Keratinocyte (primary cell): ENCODE measurements at regions not wholly inside any gene's neighbourhood (a gene's known extent, or its start where the extent isn't known, plus 50 kb on each side); places are given as distances from the start of the nearest gene placed in this dataset.

Experiments
- DNase-seq: peaks from one replicate; pipeline ENCODE4 v3.0.0-alpha.2; 2011; ENCODE audit warnings: low read depth, missing footprints, low spot score
- FAIRE-seq: peaks from 2 replicates; lab custom pipeline; 2011; peaks lifted over from hg19 to GRCh38; lab: Jason Lieb, UNC
- H2AFZ ChIP-seq: 2 replicates; pipeline ENCODE4 v1.6.0; 2012; ENCODE audit warnings: low read length, control low read depth, inconsistent platforms; ENCODE audit not compliant: control insufficient read depth
- H3K27ac ChIP-seq: 2 replicates; pipeline ENCODE4 v1.5.1; 2011; ENCODE audit warnings: low read length; ENCODE audit not compliant: control insufficient read depth, insufficient read depth
- H3K27me3 ChIP-seq: 3 replicates; pipeline ENCODE4 v1.6.0; 2011; ENCODE audit warnings: low read length; ENCODE audit not compliant: control insufficient read depth, insufficient read depth; ENCODE audit errors: extremely low read depth
- H3K36me3 ChIP-seq, 2 experiments: 2 replicates in 1 of 2; 3 replicates in 1 of 2; pipeline ENCODE4 v1.5.1; 2011; ENCODE audit warnings: low read length in 2 of 2, mild to moderate bottlenecking in 1 of 2; ENCODE audit not compliant: control insufficient read depth in 2 of 2, insufficient read depth in 2 of 2; ENCODE audit errors: extremely low read depth in 1 of 2
- H3K4me1 ChIP-seq: 3 replicates; pipeline ENCODE4 v1.5.1; 2011; ENCODE audit warnings: low read length; ENCODE audit not compliant: control insufficient read depth, insufficient read depth; ENCODE audit errors: extremely low read depth
- H3K4me2 ChIP-seq: 3 replicates; pipeline ENCODE4 v1.6.0; 2011; ENCODE audit warnings: low read depth, low read length; ENCODE audit not compliant: control insufficient read depth, insufficient read depth; ENCODE audit errors: extremely low read depth
- H3K4me3 ChIP-seq, 3 experiments: fragments of 200-600 bp in 1 of 3; sonication (generic) in 1 of 3; 2 replicates in 2 of 3; 3 replicates in 1 of 3; pipeline ENCODE4 v1.5.1; 2011 to 2016; ENCODE audit warnings: low read length in 3 of 3, mild to moderate bottlenecking in 3 of 3, control low read depth in 2 of 3, inconsistent platforms in 1 of 3, low read depth in 1 of 3, mixed read lengths in 1 of 3, mixed run types in 1 of 3, moderate library complexity in 1 of 3; ENCODE audit not compliant: control insufficient read depth in 2 of 3, insufficient read depth in 2 of 3; ENCODE audit errors: extremely low read depth in 1 of 3
- H3K79me2 ChIP-seq: 2 replicates; pipeline ENCODE4 v1.6.0; 2012; ENCODE audit warnings: low read length; ENCODE audit not compliant: control insufficient read depth, insufficient read depth
- H3K9ac ChIP-seq: 3 replicates; pipeline ENCODE4 v1.6.0; 2011; ENCODE audit warnings: low read length; ENCODE audit not compliant: control insufficient read depth, insufficient read depth; ENCODE audit errors: extremely low read depth
- H3K9me1 ChIP-seq: 3 replicates; pipeline ENCODE4 v1.6.0; 2011; ENCODE audit warnings: low read length; ENCODE audit not compliant: control insufficient read depth, insufficient read depth; ENCODE audit errors: extremely low read depth
- H3K9me3 ChIP-seq: 2 replicates; pipeline ENCODE4 v1.5.1; 2012; ENCODE audit warnings: low read depth, low read length; ENCODE audit not compliant: control insufficient read depth
- H4K20me1 ChIP-seq: 3 replicates; pipeline ENCODE4 v1.6.0; 2011; ENCODE audit warnings: low read length; ENCODE audit not compliant: control insufficient read depth, insufficient read depth; ENCODE audit errors: extremely low read depth
- CTCF ChIP-seq, 3 experiments: IDR thresholded peaks in 1 of 3; conservative IDR thresholded peaks in 1 of 3; optimal IDR thresholded peaks in 1 of 3; 2 replicates in 2 of 3; 3 replicates in 1 of 3; pipeline versions ENCODE3 to v1.5.1; 2011; ENCODE audit warnings: low read length in 3 of 3, mild to moderate bottlenecking in 3 of 3, moderate library complexity in 2 of 3, control low read depth in 1 of 3, inconsistent platforms in 1 of 3; ENCODE audit not compliant: insufficient read depth in 2 of 3; ENCODE audit errors: extremely low read depth in 1 of 3
- EZH2 ChIP-seq: IDR thresholded peaks from one replicate; pipeline ENCODE4 v1.6.1; 2012; ENCODE audit warnings: inconsistent platforms, mild to moderate bottlenecking, low read length, moderate library complexity
- dilution Hi-C: fragments of 300-500 bp; cut with MboI; formaldehyde crosslinking; loops from one replicate; pipeline ENCODE4 v1.7.0; 2020; ENCODE audit warnings: low sequenced_read_pairs; ENCODE audit not compliant: extremely low pct_ligation_motif_present

GRCh38 chr11:105220121-105220520 lies 80.6 kb upstream of the CARD18 start:
- no peak overlapping the region for H3K4me2 ChIP-seq
- no peaks in the 10 kb centered on the region for H3K79me2 ChIP-seq
- no peaks in the 10 kb centered on the region for H3K36me3 ChIP-seq
- no peak overlapping the region for H3K27ac ChIP-seq
- FAIRE-seq (no peak), DNase-seq (no peak)
- H4K20me1 ChIP-seq = no peaks in the 10 kb centered on the region
- dilution Hi-C loops = no loop called here
- TF ChIP-seq EZH2 (no peak), CTCF (optimal IDR thresholded peaks at IDR 0.05 in 1 of 3, IDR thresholded peaks at IDR 0.05 in 1 of 3, conservative IDR thresholded peaks at IDR 0.05 in 1 of 3; ENCODE audit: extremely low read depth in 1 of 3, insufficient read depth in 2 of 3, low read length in 3 of 3) (no peak)
- no peaks in the 10 kb centered on the region for H3K9me1 ChIP-seq
- no peak overlapping the region for H3K9ac ChIP-seq
- no peaks in the 10 kb centered on the region for H3K9me3 ChIP-seq
- H3K27me3 ChIP-seq = no peaks in the 10 kb centered on the region
- H3K4me3 ChIP-seq = no peak overlapping the region
- no peak overlapping the region for H2AFZ ChIP-seq
- H3K4me1 ChIP-seq = peaks cover 10% of the 10 kb centered on the region

- TF ChIP-seq CTCF (optimal IDR thresholded peaks at IDR 0.05 in 1 of 3, IDR thresholded peaks at IDR 0.05 in 1 of 3, conservative IDR thresholded peaks at IDR 0.05 in 1 of 3; ENCODE audit: extremely low read depth in 1 of 3, insufficient read depth in 2 of 3, low read length in 3 of 3) (no peak), EZH2 (no peak)
- Histone ChIP-seq H3K27me3 (no peaks in the 10 kb centered on the region), H2AFZ (no peak overlapping the region), H3K9me1 (no peaks in the 10 kb centered on the region), H3K4me3 (no peak overlapping the region), H3K27ac (no peak overlapping the region), H4K20me1 (no peaks in the 10 kb centered on the region), H3K9ac (no peak overlapping the region), H3K79me2 (no peaks in the 10 kb centered on the region), H3K4me1 (peaks cover 5% of the 10 kb centered on the region), H3K9me3 (no peaks in the 10 kb centered on the region), H3K4me2 (no peak overlapping the region), H3K36me3 (no peaks in the 10 kb centered on the region)
- DNase-seq = no peak
- dilution Hi-C loops = no loop called here
- FAIRE-seq = no peak
These were observed 80.1 kb upstream of the CARD18 start for GRCh38 chr11:105219670-105220069.
